ENCODE measurements at regions not wholly inside any gene's neighbourhood (a gene's known extent, or its start where the extent isn't known, plus 50 kb on each side); places are given as distances from the start of the nearest gene placed in this dataset.
A peak's percentile ranks its signal among the peaks of the same experiment; 100 is the strongest.

- DNase-seq (no peak), ATAC-seq (no peak)
- no peaks in the 10 kb centered on the region for H3K27me3 ChIP-seq
- H3K36me3 ChIP-seq = no peaks in the 10 kb centered on the region
- H3K4me3 ChIP-seq = no peak overlapping the region
- intact Hi-C loops (cut with DNase I; ENCODE audit: low total_unique reads) = no loop called here
- H3K4me1 ChIP-seq = peaks cover 67 to 72% of the 10 kb centered on the region in 2 donors
- in situ Hi-C loops (cut with MboI; ENCODE audit: low sequenced_read_pairs in 4 of 4) = no loop called here
- TF ChIP-seq POLR2A (IDR thresholded peaks at IDR 0.05) = no peak
- no peak for TF ChIP-seq CTCF (IDR thresholded peaks at IDR 0.05 in 4 of 5, conservative IDR thresholded peaks at IDR 0.05 in 1 of 5)
- H3K9me3 ChIP-seq = no peaks in the 10 kb centered on the region
- H3K27ac ChIP-seq = no peak overlapping the region
These were observed 241.3 kb downstream of the LOXHD1 start for GRCh38 chr18:46415532-46416252.

- Histone ChIP-seq H3K36me3 (no peaks in the 10 kb centered on the region), H3K9me3 (no peaks in the 10 kb centered on the region), H3K4me3 (no peak overlapping the region), H3K27ac (peak overlapping the region in 1 of 4 donors; percentile 83), H3K27me3 (no peaks in the 10 kb centered on the region), H3K4me1 (peaks cover 60 to 64% of the 10 kb centered on the region in 2 donors)
- intact Hi-C loops (cut with DNase I; ENCODE audit: low total_unique reads) = no loop called here
- ATAC-seq (no peak), DNase-seq (no peak)
- no peak for TF ChIP-seq CTCF (IDR thresholded peaks at IDR 0.05 in 4 of 5, conservative IDR thresholded peaks at IDR 0.05 in 1 of 5)
- TF ChIP-seq POLR2A (IDR thresholded peaks at IDR 0.05) = no peak
- in situ Hi-C loops (cut with MboI; ENCODE audit: low sequenced_read_pairs in 4 of 4) = no loop called here
These were observed 240.0 kb downstream of the LOXHD1 start for GRCh38 chr18:46416706-46417638.

- in situ Hi-C loops (cut with MboI; ENCODE audit: low sequenced_read_pairs in 4 of 4) (no loop called here), intact Hi-C loops (cut with DNase I; ENCODE audit: low total_unique reads) (no loop called here)
- Histone ChIP-seq H3K27me3 (no peaks in the 10 kb centered on the region), H3K4me1 (peaks cover 55 to 63% of the 10 kb centered on the region in 2 donors), H3K36me3 (no peaks in the 10 kb centered on the region), H3K9me3 (no peaks in the 10 kb centered on the region), H3K4me3 (no peak overlapping the region), H3K27ac (peak overlapping the region; percentile 72 to 83 (median 79))
- DNase-seq = peak; percentile 79 to 94
- TF ChIP-seq CTCF (IDR thresholded peaks at IDR 0.05 in 4 of 5, conservative IDR thresholded peaks at IDR 0.05 in 1 of 5) (no peak), POLR2A (IDR thresholded peaks at IDR 0.05) (no peak)
- peak; percentile 97 to 99 for ATAC-seq
These were observed 238.3 kb downstream of the LOXHD1 start for GRCh38 chr18:46418663-46419260.

- H3K27me3 ChIP-seq = no peaks in the 10 kb centered on the region
- H3K4me3 ChIP-seq = no peak overlapping the region
- in situ Hi-C loops (cut with MboI; ENCODE audit: low sequenced_read_pairs in 4 of 4) (no loop called here), intact Hi-C loops (cut with DNase I; ENCODE audit: low total_unique reads) (no loop called here)
- ATAC-seq (peak; percentile 2 to 15), DNase-seq (no peak)
- H3K4me1 ChIP-seq = peaks cover 49 to 63% of the 10 kb centered on the region in 2 donors
- no peaks in the 10 kb centered on the region for H3K9me3 ChIP-seq
- no peak for TF ChIP-seq CTCF (IDR thresholded peaks at IDR 0.05 in 4 of 5, conservative IDR thresholded peaks at IDR 0.05 in 1 of 5)
- no peak for TF ChIP-seq POLR2A (IDR thresholded peaks at IDR 0.05)
- peak overlapping the region; percentile 72 to 83 (median 79) for H3K27ac ChIP-seq
- H3K36me3 ChIP-seq = no peaks in the 10 kb centered on the region
These were observed 237.5 kb downstream of the LOXHD1 start for GRCh38 chr18:46419391-46420141.
